ENCODE measurements at regions not wholly inside any gene's neighbourhood (a gene's known extent, or its start where the extent isn't known, plus 50 kb on each side); places are given as distances from the start of the nearest gene placed in this dataset.

DNA sequence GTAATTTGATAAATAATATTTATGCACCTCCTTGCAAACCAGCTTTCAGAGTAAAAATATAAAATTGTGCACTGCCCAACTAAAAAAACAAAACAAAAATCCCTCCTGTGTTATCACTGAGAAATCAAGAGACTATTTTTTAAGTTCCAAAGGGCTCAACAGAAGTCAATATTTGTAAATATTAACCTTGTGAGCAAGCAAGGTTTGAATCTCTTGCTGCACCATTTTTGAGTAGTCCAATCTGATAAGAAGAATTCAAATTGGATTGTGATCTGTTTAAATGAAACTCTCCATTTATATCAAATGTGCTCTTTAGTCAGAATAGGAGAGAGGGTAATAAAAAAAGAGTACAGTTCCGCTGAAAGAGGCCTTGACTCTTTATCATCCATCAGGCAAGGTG, 520.2 kb downstream of the RAB28 start:
- TF ChIP-seq RAD21 (IDR thresholded peaks at IDR 0.05) (peak; percentile 48 to 57), REST (IDR thresholded peaks at IDR 0.05) (peak; percentile 28)
